Cardiac fibroblast (primary cell): ENCODE measurements at regions not wholly inside any gene's neighbourhood (a gene's known extent, or its start where the extent isn't known, plus 50 kb on each side); places are given as distances from the start of the nearest gene placed in this dataset.

Source experiments
- DNase-seq, 2 donors: peaks; one replicate each; pipeline versions ENCODE4 v3.0.0 to v3.0.0-alpha.2; 2010; ENCODE audit warnings: low read depth in 2 of 2
- H3K4me3 ChIP-seq, 2 donors: replicated peaks in 1 of 2; 1 replicate in 1 of 2; 2 replicates in 1 of 2; pipeline ENCODE4 v1.5.1; 2011; ENCODE audit warnings: low read depth in 2 of 2, low read length in 2 of 2, mild to moderate bottlenecking in 2 of 2, moderate library complexity in 1 of 2
- CTCF ChIP-seq: IDR thresholded peaks from one replicate; pipeline ENCODE4 v1.5.1; 2011; ENCODE audit warnings: low read depth, mild to moderate bottlenecking, low read length, inconsistent platforms

- no peak for DNase-seq
- no peak for TF ChIP-seq CTCF
Measured at GRCh38 chr20:40494248-40494647, 194.8 kb downstream of the MAFB start.

GRCh38 chr20:40493549-40493948, 195.5 kb downstream of the MAFB start:
- H3K4me3 ChIP-seq: no peak overlapping the region
- DNase-seq: peak in 1 of 2 donors; percentile 69
- TF ChIP-seq CTCF: no peak

More at GRCh38 chr20:40494248-40494647, 194.8 kb downstream of the MAFB start:
- H3K4me3 ChIP-seq: no peak overlapping the region

GRCh38 chr20:40493071-40493470, 196.0 kb downstream of the MAFB start:
- no peak for TF ChIP-seq CTCF
- peak; percentile 71 to 91 for DNase-seq
- no peak overlapping the region for H3K4me3 ChIP-seq

- H3K4me3 ChIP-seq: no peak overlapping the region
- no peak for TF ChIP-seq CTCF
- DNase-seq: no peak
Measured at GRCh38 chr20:40491009-40491590, 197.9 kb downstream of the MAFB start.

- no peak overlapping the region for H3K4me3 ChIP-seq
- peak; percentile 67 to 74 for DNase-seq
- TF ChIP-seq CTCF: no peak
Measured at GRCh38 chr20:40489886-40490285, 199.2 kb downstream of the MAFB start.

GRCh38 chr20:40488401-40488800, 200.6 kb downstream of the MAFB start:
- H3K4me3 ChIP-seq: no peak overlapping the region
- peak in 1 of 2 donors; percentile 22 for DNase-seq
- no peak for TF ChIP-seq CTCF

GRCh38 chr20:40486297-40486696, 202.7 kb downstream of the MAFB start:
- no peak overlapping the region for H3K4me3 ChIP-seq
- no peak for DNase-seq
- no peak for TF ChIP-seq CTCF
